A549 (cell line): ENCODE measurements at regions not wholly inside any gene's neighbourhood (a gene's known extent, or its start where the extent isn't known, plus 50 kb on each side); places are given as distances from the start of the nearest gene placed in this dataset.

ENCODE experiments used
- BCL3 ChIP-seq: fragments of >200 bp; sonication (Bioruptor Twin); formaldehyde crosslinking; IDR thresholded peaks from 3 replicates; pipeline ENCODE4 v1.6.1; 2016
- CBX2 ChIP-seq: fragments of 200-600 bp; sonication (generic); IDR thresholded peaks from 2 replicates; pipeline ENCODE4 v1.6.1; 2016; ENCODE audit warnings: low read depth, mild to moderate bottlenecking, borderline replicate concordance
- CTCF ChIP-seq: fragments of >200 bp; sonication (Bioruptor Twin); formaldehyde crosslinking; IDR thresholded peaks from 3 replicates; pipeline ENCODE4 v1.5.1; 2016
- E2F6 ChIP-seq: IDR thresholded peaks from 2 replicates; pipeline ENCODE4 v1.6.1; 2012; ENCODE audit warnings: low read depth, borderline replicate concordance
- KDM1A ChIP-seq: fragments of 200-600 bp; sonication (generic); IDR thresholded peaks from 2 replicates; pipeline ENCODE4 v1.6.1; 2016; ENCODE audit warnings: low read depth, mild to moderate bottlenecking
- REST ChIP-seq: fragments of 200-600 bp; sonication (generic); IDR thresholded peaks from 2 replicates; pipeline ENCODE4 v1.6.1; 2016; ENCODE audit warnings: antibody characterized with exemption, mild to moderate bottlenecking, moderate library complexity
- RFX5 ChIP-seq: fragments of 450-650 bp; IDR thresholded peaks from 2 replicates; pipeline ENCODE4 v1.7.1; 2014; ENCODE audit warnings: antibody characterized with exemption, mild to moderate bottlenecking, moderate library complexity

- TF ChIP-seq E2F6 (no peak), CTCF (no peak), KDM1A (no peak), RFX5 (no peak), CBX2 (no peak), BCL3 (no peak), REST (no peak)
Observed at GRCh38 chr5:15222156-15222555, 277.8 kb upstream of the FBXL7 start.
